Type B pancreatic cell (in vitro differentiated cells): ENCODE measurements at regions not wholly inside any gene's neighbourhood (a gene's known extent, or its start where the extent isn't known, plus 50 kb on each side); places are given as distances from the start of the nearest gene placed in this dataset.

ENCODE experiments used
- DNase-seq: peaks from one replicate; pipeline ENCODE4 v3.0.0; 2021; ENCODE audit warnings: mixed read lengths; ENCODE audit not compliant: unreplicated experiment; ENCODE audit errors: extremely low spot score
- H3K27ac Mint-ChIP-seq: 2 replicates; pipeline ENCODE4 v1.8.0; 2021; ENCODE audit warnings: mild to moderate bottlenecking, mixed read lengths
- H3K27me3 Mint-ChIP-seq: 2 replicates; pipeline ENCODE4 v1.8.0; 2021; ENCODE audit warnings: mixed read lengths
- H3K36me3 Mint-ChIP-seq: 2 replicates; pipeline ENCODE4 v1.8.0; 2021; ENCODE audit warnings: mixed read lengths
- H3K4me1 Mint-ChIP-seq: one replicate; pipeline ENCODE4 v1.8.0; 2021; ENCODE audit warnings: mixed read lengths; ENCODE audit not compliant: unreplicated experiment
- H3K4me3 Mint-ChIP-seq: 2 replicates; pipeline ENCODE4 v1.8.0; 2021; ENCODE audit warnings: mild to moderate bottlenecking, mixed read lengths
- H3K9me3 Mint-ChIP-seq: 2 replicates; pipeline ENCODE4 v1.8.0; 2021; ENCODE audit warnings: mixed read lengths
- TF ChIP-seq, protein P1 (sequence below): fragments of 200-600 bp; sonication (generic); conservative IDR thresholded peaks from 2 replicates; pipeline ENCODE4 v1.5.0; 2021; ENCODE audit warnings: antibody characterized with exemption, mild to moderate bottlenecking

GRCh38 chr3:148642616-148643015 lies 55.1 kb upstream of the AGTR1 start:
- H3K36me3 Mint-ChIP-seq: no peaks in the 10 kb centered on the region
- H3K27me3 Mint-ChIP-seq: no peaks in the 10 kb centered on the region
- no peak overlapping the region for H3K27ac Mint-ChIP-seq
- H3K9me3 Mint-ChIP-seq: no peaks in the 10 kb centered on the region
- H3K4me1 Mint-ChIP-seq: no peaks in the 10 kb centered on the region
- no peak overlapping the region for H3K4me3 Mint-ChIP-seq
- DNase-seq: no peak
- TF ChIP-seq, protein P1, sequence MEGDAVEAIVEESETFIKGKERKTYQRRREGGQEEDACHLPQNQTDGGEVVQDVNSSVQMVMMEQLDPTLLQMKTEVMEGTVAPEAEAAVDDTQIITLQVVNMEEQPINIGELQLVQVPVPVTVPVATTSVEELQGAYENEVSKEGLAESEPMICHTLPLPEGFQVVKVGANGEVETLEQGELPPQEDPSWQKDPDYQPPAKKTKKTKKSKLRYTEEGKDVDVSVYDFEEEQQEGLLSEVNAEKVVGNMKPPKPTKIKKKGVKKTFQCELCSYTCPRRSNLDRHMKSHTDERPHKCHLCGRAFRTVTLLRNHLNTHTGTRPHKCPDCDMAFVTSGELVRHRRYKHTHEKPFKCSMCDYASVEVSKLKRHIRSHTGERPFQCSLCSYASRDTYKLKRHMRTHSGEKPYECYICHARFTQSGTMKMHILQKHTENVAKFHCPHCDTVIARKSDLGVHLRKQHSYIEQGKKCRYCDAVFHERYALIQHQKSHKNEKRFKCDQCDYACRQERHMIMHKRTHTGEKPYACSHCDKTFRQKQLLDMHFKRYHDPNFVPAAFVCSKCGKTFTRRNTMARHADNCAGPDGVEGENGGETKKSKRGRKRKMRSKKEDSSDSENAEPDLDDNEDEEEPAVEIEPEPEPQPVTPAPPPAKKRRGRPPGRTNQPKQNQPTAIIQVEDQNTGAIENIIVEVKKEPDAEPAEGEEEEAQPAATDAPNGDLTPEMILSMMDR: no peak

DNA sequence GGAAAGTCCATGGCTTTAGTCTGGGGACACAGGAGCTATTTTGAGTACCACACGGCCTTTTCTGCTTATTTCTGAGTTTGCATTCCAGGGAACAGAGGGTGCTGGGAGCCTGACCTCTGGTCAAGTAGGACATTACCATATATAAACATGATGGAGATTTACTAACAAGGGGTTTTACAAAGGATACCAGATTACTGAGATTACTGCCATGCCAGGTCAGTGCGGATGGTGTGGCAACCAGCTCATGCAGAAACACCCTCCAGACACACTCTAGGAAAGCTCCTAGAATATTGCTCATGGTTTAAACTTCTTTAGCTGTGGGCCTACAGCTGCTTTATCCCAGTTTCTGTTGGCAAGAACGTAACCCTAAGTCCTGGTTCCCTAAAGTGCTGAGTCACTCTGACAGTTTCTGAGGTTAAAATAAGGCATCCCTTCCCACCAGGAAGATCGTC lies 54.3 kb upstream of the AGTR1 start:
- no peaks in the 10 kb centered on the region for H3K4me1 Mint-ChIP-seq
- H3K27ac Mint-ChIP-seq: no peak overlapping the region
- no peak for DNase-seq
- no peaks in the 10 kb centered on the region for H3K36me3 Mint-ChIP-seq
- no peak overlapping the region for H3K4me3 Mint-ChIP-seq
- H3K9me3 Mint-ChIP-seq: no peaks in the 10 kb centered on the region
- TF ChIP-seq, protein P1: no peak
- H3K27me3 Mint-ChIP-seq: no peaks in the 10 kb centered on the region

DNA sequence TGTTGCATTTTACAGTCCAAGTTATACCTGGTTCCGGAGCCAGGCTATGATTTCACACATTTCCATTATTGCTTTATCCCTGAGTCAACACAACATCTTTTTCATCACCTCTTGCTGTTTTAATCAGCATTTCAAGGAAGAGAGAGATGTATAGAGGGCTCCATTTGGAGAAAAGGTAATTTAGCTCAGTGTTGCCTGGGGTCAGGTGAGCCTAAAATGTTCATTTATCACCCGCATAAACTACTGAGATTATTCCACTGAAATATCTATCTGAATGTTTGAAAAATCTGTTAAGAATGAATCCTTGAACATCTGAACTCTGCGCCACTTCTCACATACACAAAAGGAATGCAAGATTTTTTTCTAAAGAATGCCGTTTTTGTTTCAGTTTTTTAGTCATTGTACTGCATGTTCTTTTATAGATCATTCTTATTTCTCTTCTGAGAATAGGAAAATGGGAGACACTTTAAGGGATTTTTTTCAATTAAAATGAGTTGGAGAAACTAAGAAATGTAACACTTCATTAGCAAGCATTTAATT lies 51.5 kb upstream of the AGTR1 start:
- Mint-ChIP-seq H3K4me3 (no peak overlapping the region), H3K4me1 (no peaks in the 10 kb centered on the region), H3K36me3 (no peaks in the 10 kb centered on the region), H3K27me3 (no peaks in the 10 kb centered on the region), H3K9me3 (no peaks in the 10 kb centered on the region), H3K27ac (no peak overlapping the region)
- TF ChIP-seq, protein P1: no peak
- DNase-seq: no peak
